Activated T-cell treated with anti-CD3 and anti-CD28 coated beads, Interleukin-2, amount 50 U/mL, for 72 hours (primary cell): ENCODE measurements at regions not wholly inside any gene's neighbourhood (a gene's known extent, or its start where the extent isn't known, plus 50 kb on each side); places are given as distances from the start of the nearest gene placed in this dataset.

Experiments
- ATAC-seq, 2 donors: fragments of 150-1000 bp; cut with Tn5 transposase; replicated peaks in 1 of 2; 2 replicates each; pipeline ENCODE4 v1.10.0; 2021; ENCODE audit warnings: moderate library complexity in 2 of 2, mild to moderate bottlenecking in 1 of 2
- DNase-seq, 2 donors: peaks; one replicate each; pipeline ENCODE4 v3.0.0; 2021 to 2022; ENCODE audit warnings: mixed read lengths in 1 of 2
- H3K27ac Mint-ChIP-seq: one replicate; pipeline ENCODE4 v1.8.0; 2022; ENCODE audit warnings: mild to moderate bottlenecking, moderate library complexity, mixed read lengths
- H3K27me3 Mint-ChIP-seq: one replicate; pipeline ENCODE4 v1.8.0; 2022; ENCODE audit warnings: low read depth, mixed read lengths
- H3K36me3 Mint-ChIP-seq, 2 donors: one replicate each; pipeline ENCODE4 v1.8.0; 2022; ENCODE audit warnings: mixed read lengths in 2 of 2, mild to moderate bottlenecking in 1 of 2; ENCODE audit not compliant: insufficient read depth in 2 of 2
- H3K4me1 Mint-ChIP-seq: one replicate; pipeline ENCODE4 v1.8.0; 2022; ENCODE audit warnings: low read depth, mixed read lengths
- H3K4me3 Mint-ChIP-seq, 2 donors: one replicate each; pipeline ENCODE4 v1.8.0; 2022; ENCODE audit warnings: mild to moderate bottlenecking in 2 of 2, mixed read lengths in 2 of 2, moderate library complexity in 2 of 2
- H3K9me3 Mint-ChIP-seq, 2 donors: one replicate each; pipeline ENCODE4 v1.8.0; 2022; ENCODE audit warnings: mixed read lengths in 2 of 2

DNA sequence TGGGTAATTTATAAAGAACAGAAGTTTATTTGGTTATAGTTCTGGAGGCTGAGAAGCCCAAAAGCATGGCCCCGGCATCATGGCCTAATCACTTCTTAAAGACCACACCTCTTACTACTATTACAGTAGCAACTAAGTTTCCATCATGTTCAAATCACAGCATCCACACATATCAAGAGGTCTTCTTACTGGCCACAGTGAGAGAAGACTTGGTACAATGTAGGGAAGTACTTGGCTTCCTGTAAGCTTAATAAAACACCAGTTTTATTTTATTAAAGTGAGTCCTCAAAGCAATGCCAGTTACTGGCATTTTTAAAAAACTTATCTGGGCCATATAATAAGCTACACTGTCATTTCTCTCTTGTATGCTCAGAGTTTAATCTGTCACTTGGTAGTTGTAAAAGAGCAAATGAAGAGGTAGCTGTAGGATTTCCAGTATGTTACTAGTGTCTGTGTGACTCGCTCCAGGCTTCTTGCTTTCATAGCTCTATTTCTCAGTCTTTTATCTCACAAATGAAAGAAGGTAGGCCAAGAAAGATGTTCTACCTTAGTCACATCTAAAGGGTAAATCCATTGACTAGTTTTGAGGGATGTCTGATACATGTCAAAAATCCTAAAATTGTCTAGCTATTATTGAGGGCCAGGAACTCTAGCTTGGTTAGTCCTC is 159.2 kb upstream of the CPEB2 start:
- Mint-ChIP-seq H3K27ac (peak overlapping the region; percentile 89), H3K36me3 (no peaks in the 10 kb centered on the region), H3K9me3 (peaks cover 0 to 3% of the 10 kb centered on the region in 2 donors), H3K27me3 (peaks cover 9% of the 10 kb centered on the region), H3K4me3 (peak overlapping the region in 1 of 2 donors; percentile 27), H3K4me1 (peaks cover 15% of the 10 kb centered on the region)
- ATAC-seq = peak; percentile 70 to 85
- no peak for DNase-seq

DNA sequence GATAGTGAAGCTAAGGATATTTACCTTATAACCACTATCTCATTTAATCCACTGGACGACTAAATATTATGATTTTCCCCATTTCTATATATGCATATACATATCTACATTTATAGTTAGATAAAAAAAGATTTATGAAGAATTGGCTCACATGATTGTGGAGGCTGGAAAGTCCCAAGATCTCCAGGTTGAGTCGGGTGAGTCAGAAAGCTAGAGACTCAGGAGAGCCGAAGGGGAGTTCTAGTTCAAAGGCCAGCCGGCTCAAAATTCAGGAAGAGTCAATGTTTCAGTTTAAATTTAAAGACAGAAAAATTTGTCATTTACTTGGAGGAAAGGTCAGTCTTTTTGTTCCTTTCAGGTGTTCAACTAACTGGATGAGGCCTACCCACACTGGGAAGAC is 158.2 kb upstream of the CPEB2 start:
- Mint-ChIP-seq H3K9me3 (peaks cover 0 to 3% of the 10 kb centered on the region in 2 donors), H3K27ac (no peak overlapping the region), H3K4me3 (no peak overlapping the region), H3K4me1 (peaks cover 15% of the 10 kb centered on the region), H3K36me3 (no peaks in the 10 kb centered on the region), H3K27me3 (peaks cover 4% of the 10 kb centered on the region)
- no peak for ATAC-seq
- no peak for DNase-seq

DNA sequence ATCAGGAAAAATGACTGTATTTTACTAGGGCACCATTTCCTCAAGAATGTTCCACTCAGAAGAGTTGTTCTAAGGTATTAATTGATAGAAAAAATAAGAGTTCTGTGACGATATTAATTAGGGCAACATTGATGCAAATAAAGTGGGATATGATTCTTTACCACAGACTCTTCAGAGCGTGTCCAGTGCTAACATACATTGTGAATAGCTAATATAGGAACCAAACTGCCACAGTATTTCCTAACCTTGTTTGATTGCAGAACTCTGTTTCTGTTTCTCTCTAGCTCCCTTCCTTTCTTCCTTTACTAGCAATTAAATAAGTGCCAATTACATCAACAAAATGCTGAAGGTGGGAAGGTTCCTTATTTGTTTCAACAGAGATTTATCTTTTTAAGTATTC is 154.1 kb upstream of the CPEB2 start:
- DNase-seq (no peak), ATAC-seq (no peak)
- Mint-ChIP-seq H3K27ac (no peak overlapping the region), H3K4me1 (peaks cover 16% of the 10 kb centered on the region), H3K27me3 (peaks cover 16% of the 10 kb centered on the region), H3K4me3 (no peak overlapping the region), H3K36me3 (peaks cover 3 to 5% of the 10 kb centered on the region in 2 donors), H3K9me3 (peaks cover 3 to 5% of the 10 kb centered on the region in 2 donors)

DNA sequence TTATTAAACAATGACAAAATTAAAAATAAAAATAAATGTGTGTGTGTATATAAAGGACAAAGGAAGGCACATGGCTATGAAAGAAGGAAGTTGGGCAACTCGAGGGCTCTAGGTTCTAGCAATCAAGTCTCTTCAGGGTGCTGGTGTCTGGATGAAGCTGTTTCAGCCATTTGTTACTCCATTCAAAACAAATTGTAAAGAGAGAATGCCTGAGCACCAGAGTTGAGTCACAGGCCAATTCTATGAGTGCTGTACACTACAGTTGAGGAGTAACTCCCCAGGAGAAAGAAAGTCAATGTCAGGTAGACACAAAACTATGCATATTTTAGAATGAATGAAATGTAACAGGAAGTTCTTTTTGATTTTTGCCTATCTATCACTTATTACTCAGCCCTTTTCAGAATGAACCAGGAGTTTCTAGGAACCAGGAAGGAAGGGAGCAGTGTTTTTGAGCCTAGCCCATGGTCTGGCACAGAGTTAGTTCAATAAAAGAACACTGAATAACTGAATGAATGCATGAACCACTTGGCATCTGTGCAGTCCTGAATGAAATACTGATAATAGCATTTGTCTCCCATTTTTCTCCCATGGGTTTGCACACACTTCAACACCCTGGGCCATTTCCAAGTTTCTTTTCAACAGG is 151.7 kb upstream of the CPEB2 start:
- Mint-ChIP-seq H3K4me3 (no peak overlapping the region), H3K36me3 (peaks cover 16 to 18% of the 10 kb centered on the region in 2 donors), H3K9me3 (peaks cover 11 to 12% of the 10 kb centered on the region in 2 donors), H3K4me1 (peaks cover 23% of the 10 kb centered on the region), H3K27me3 (peaks cover 27% of the 10 kb centered on the region), H3K27ac (peak overlapping the region; percentile 52)
- DNase-seq (no peak), ATAC-seq (peak in 1 of 2 donors; percentile 71)

DNA sequence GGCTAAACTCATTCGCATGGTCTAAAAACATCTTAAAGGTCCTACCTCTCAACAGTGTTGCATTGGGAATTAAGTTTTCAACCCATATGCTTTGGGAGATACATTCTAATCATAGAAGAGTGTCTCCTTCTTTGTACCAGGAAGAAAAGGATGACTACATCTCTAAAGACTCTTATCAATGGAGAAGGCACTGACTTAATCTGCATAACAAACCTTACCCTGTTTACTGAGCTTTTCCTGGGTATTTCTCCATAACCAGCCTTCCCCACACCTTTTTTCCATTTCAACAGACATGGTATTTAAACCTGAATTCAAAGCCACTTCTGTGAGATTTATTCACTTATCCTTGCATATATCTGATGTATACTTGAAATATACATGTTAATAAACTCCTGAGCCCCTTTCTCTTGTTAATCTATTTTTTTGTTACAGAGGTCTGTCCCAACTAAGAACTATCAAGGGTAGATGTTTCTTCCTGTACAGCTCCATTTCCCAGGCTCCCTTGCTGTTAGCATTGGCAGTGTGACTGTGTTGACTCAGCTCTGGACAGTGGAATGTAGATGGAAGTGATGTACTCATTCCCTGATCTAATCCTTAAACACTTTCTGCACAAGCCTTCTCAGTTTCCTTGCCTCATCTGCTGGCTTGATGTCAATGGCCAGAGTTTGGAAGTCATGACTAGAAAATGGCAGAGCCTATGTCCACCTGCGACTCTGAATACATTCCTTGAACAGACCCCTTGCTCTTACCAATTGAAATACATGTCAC is 148.9 kb upstream of the CPEB2 start:
- H3K27me3 Mint-ChIP-seq = peaks cover 27% of the 10 kb centered on the region
- peaks cover 43% of the 10 kb centered on the region for H3K4me1 Mint-ChIP-seq
- peaks cover 11 to 14% of the 10 kb centered on the region in 2 donors for H3K9me3 Mint-ChIP-seq
- peaks cover 19 to 21% of the 10 kb centered on the region in 2 donors for H3K36me3 Mint-ChIP-seq
- no peak for ATAC-seq
- H3K27ac Mint-ChIP-seq = no peak overlapping the region
- no peak overlapping the region for H3K4me3 Mint-ChIP-seq
- DNase-seq = no peak

DNA sequence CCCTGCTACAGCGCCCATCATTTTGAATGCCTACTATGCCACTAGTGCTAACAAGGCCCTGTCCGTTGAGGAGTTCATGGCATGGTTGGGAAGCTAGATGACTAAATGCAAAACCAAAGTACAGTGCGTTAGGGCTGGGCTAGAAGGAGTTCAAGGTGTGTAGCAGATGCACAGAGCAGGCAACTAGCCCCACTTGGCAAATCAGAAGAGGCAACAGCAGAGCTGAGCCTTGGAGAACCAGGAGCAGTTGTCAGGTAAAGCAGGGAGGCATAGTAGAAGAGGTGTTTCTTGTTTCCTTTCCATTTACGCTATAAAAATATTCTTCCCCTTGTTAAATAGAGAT is 146.6 kb upstream of the CPEB2 start:
- peak overlapping the region; percentile 86 for H3K27ac Mint-ChIP-seq
- H3K36me3 Mint-ChIP-seq = peaks cover 19 to 21% of the 10 kb centered on the region in 2 donors
- H3K4me3 Mint-ChIP-seq = peak overlapping the region; percentile 25 to 63
- ATAC-seq (no peak), DNase-seq (no peak)
- H3K4me1 Mint-ChIP-seq = peaks cover 38% of the 10 kb centered on the region
- peaks cover 40% of the 10 kb centered on the region for H3K27me3 Mint-ChIP-seq
- peaks cover 11 to 14% of the 10 kb centered on the region in 2 donors for H3K9me3 Mint-ChIP-seq

DNA sequence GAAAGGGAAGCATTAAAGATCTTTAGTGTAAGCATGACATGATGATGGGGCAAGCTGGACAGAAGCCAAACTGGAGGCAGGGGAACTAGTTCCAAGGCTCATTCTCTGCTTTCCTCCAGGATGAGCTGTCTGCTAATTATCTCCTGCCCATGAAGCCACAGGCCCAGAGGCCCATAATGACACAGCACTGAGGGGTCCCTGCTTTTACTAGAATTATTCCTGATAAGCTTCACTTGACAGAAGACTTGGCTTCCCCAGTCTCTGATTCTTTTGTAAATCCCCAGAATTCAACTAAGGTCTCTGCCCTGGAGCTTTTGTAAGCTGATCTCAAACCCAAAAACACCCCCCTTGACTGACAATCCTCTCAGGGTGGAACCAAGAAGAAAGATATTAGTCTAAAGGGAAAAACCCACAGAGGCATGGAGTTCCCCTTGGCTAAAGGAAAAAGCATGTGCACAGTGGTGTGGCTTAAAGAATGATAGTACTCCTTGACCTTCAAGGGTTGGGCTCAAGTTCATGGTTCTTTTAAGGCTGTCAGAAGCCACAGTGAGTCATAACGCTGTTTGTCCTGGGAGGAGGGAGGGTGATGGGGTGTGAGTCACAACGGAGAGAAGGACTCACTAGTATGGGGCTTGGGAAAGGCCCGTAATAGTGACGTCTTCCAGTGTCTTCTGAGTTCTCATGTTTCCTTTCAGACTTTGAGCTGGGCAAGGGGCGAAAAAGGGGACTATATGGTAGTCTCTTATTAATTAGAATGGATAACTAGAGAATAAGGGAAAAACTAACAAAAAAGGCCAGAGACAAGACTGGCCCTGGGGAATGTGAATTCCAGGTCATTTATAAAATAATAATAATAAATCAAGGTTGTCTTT is 146.0 kb upstream of the CPEB2 start:
- peak overlapping the region; percentile 25 to 63 for H3K4me3 Mint-ChIP-seq

DNA sequence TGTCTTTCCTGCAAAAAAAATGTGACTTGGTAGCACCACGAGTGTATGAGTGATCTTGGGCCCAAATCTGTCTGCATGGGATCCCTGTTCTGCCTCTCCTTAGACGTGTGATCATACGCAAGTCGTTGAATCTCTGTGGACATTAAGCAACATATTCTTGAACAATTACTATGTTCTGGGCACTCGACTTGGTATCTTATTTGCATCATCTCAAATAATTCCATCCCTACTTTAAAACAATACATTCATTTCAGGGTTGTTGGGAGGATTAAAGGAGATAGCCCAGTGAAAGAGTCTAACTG is 145.4 kb upstream of the CPEB2 start:
- peaks cover 33% of the 10 kb centered on the region for H3K4me1 Mint-ChIP-seq
- H3K27ac Mint-ChIP-seq = peak overlapping the region; percentile 86
- no peak for ATAC-seq
- no peak for DNase-seq
- H3K4me3 Mint-ChIP-seq = no peak overlapping the region
- peaks cover 11 to 14% of the 10 kb centered on the region in 2 donors for H3K9me3 Mint-ChIP-seq
- peaks cover 19 to 21% of the 10 kb centered on the region in 2 donors for H3K36me3 Mint-ChIP-seq
- H3K27me3 Mint-ChIP-seq = peaks cover 43% of the 10 kb centered on the region

More for the DNA sequence above, 146.0 kb upstream of the CPEB2 start:
- DNase-seq (peak; percentile 83 to 88), ATAC-seq (peak; percentile 95)
- H3K27me3 Mint-ChIP-seq = peaks cover 40% of the 10 kb centered on the region
- peaks cover 19 to 21% of the 10 kb centered on the region in 2 donors for H3K36me3 Mint-ChIP-seq
- H3K27ac Mint-ChIP-seq = peak overlapping the region; percentile 86
- H3K9me3 Mint-ChIP-seq = peaks cover 11 to 14% of the 10 kb centered on the region in 2 donors
- peaks cover 33% of the 10 kb centered on the region for H3K4me1 Mint-ChIP-seq

DNA sequence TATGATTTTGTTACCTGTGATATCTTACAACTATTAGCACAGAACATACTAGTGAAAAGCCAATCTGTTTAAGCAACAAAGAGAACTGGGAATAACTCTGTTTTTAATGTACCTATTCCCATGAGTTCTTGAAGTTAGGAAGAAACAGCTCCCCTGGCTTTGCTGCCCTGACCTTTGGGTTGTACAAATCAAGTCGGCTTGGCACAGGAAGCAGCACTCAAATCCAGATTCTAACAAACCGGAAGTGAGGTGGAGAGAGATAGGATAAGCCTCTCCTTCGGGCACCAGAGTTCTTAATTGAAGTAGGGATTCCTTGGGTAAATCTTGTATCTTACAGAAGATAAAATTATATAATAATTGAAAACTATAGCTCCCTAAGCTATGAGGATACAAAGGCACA is 144.8 kb upstream of the CPEB2 start:
- H3K27me3 Mint-ChIP-seq = peaks cover 43% of the 10 kb centered on the region
- ATAC-seq (no peak), DNase-seq (no peak)
- peaks cover 16 to 18% of the 10 kb centered on the region in 2 donors for H3K36me3 Mint-ChIP-seq
- no peak overlapping the region for H3K27ac Mint-ChIP-seq
- H3K4me1 Mint-ChIP-seq = peaks cover 33% of the 10 kb centered on the region
- H3K9me3 Mint-ChIP-seq = peaks cover 8 to 11% of the 10 kb centered on the region in 2 donors
- H3K4me3 Mint-ChIP-seq = no peak overlapping the region

DNA sequence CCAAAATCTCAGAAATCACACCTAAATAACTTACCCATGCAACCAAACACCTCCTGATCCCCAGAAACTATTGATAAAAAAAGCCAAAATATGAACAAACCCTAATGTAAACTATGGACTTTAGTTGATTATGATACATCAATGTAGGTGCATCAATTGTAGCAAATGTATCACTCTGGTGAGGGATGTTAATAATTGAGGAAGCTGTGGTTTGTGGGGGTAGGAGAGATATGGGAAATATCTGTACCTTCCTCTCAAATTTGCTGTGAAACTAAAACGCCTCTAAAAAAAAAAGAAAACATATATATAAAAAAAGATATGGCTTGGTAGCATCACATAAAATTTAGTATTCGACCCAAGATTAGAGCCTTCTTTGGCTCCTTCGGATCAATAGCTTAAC is 144.3 kb upstream of the CPEB2 start:
- Mint-ChIP-seq H3K36me3 (peaks cover 16 to 17% of the 10 kb centered on the region in 2 donors), H3K27me3 (peaks cover 40% of the 10 kb centered on the region), H3K4me3 (no peak overlapping the region), H3K4me1 (peaks cover 33% of the 10 kb centered on the region), H3K27ac (no peak overlapping the region), H3K9me3 (peaks cover 7 to 10% of the 10 kb centered on the region in 2 donors)
- DNase-seq (no peak), ATAC-seq (no peak)

DNA sequence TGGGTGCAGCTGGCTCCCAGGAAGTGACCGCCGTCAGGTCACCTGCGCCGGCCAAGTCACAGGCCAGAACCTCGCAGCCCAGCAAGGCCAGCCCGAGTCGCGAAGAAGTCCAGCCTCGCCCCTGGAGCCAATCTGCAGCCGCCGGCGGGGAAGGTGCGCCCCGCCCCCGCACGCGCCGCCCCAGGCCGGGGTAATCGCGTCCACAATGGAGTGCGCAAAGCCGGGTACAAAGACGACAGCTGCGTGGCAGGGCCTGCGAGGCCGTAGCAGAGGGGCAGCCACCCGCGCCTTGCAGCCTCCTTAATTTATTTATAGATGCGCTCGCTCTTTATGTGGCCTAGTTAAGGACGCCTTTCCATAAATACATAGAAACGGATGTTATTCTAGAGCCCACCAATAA is 139.4 kb upstream of the CPEB2 start:
- Mint-ChIP-seq H3K27me3 (peaks cover 56% of the 10 kb centered on the region), H3K9me3 (no peaks in the 10 kb centered on the region), H3K4me1 (peaks cover 6% of the 10 kb centered on the region), H3K4me3 (no peak overlapping the region), H3K36me3 (no peaks in the 10 kb centered on the region), H3K27ac (no peak overlapping the region)
- ATAC-seq = no peak
- DNase-seq = no peak

DNA sequence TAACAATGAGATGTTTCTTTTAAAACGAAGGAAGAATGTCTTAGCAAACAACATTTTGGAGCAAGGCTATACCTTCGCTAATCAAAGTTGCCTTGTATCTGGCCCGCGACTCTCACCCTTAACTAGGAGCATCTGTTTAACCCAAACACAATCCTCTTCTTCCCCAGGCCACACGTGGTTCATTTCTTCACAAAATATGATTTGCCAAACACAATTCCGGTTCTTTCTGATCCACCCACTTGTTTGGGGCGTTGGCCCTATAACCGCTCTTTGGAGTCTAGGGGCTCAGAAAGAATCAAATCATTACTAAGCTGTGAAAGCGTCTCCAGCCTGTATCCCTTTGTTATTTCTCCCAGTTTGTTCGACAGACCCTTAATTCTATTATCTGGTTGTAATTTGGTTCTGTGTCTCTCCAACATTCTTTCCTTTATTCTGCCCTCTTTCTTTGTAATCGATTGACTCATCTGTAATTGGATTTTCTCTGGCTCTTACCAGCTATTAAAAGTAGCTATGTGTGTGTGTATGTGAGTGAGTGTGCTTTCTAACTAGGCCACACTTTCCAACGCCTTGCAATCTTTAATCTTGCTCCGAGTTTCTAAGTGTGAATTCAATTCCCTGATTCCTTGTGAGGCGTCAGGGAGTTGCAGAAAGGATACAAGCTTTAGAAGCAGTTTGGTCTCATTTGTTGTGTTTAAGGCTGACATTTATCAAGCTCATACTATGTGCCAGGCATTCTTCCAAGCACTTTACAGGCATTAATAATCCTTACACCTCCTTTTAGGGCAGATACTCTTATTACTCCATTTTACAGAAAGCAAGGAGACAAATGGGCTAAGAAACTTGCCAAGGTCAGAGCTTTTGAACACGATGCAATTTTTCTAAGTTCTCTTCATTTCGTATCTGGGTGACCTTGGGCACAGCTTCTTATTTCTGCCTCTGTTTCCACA is 138.6 kb upstream of the CPEB2 start:
- Mint-ChIP-seq H3K9me3 (no peaks in the 10 kb centered on the region), H3K4me3 (no peak overlapping the region), H3K36me3 (no peaks in the 10 kb centered on the region), H3K27ac (no peak overlapping the region), H3K4me1 (peaks cover 6% of the 10 kb centered on the region), H3K27me3 (peaks cover 56% of the 10 kb centered on the region)
- ATAC-seq = no peak
- no peak for DNase-seq
